ENCODE measurements at regions not wholly inside any gene's neighbourhood (a gene's known extent, or its start where the extent isn't known, plus 50 kb on each side); places are given as distances from the start of the nearest gene placed in this dataset.

DNA sequence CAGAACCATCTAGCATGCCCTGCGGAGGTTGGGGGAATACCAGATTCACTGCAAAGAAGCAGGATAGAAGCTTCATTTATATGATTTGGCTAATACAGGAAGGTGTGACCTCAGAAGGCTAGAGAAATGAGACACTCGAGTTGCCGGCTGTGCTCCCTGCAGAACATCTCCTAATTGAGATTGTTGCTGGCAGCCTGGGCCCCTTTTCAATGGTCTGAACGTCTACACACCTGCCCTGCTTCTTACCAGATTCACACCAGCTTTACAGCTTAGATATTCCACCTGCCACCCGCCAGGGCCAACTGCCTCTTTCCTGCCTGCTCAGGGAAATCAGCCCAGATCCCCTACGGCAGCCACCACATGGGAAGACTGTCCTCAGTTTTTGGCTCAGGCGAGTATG lies 475.3 kb upstream of the AUTS2 start:
- Histone ChIP-seq H3K4me1 (no peaks in the 10 kb centered on the region), H3K9me3 (no peaks in the 10 kb centered on the region), H3K27me3 (no peaks in the 10 kb centered on the region), H3K36me3 (no peaks in the 10 kb centered on the region), H3K27ac (no peak overlapping the region), H3K4me3 (no peak overlapping the region)
- TF ChIP-seq, protein P1, sequence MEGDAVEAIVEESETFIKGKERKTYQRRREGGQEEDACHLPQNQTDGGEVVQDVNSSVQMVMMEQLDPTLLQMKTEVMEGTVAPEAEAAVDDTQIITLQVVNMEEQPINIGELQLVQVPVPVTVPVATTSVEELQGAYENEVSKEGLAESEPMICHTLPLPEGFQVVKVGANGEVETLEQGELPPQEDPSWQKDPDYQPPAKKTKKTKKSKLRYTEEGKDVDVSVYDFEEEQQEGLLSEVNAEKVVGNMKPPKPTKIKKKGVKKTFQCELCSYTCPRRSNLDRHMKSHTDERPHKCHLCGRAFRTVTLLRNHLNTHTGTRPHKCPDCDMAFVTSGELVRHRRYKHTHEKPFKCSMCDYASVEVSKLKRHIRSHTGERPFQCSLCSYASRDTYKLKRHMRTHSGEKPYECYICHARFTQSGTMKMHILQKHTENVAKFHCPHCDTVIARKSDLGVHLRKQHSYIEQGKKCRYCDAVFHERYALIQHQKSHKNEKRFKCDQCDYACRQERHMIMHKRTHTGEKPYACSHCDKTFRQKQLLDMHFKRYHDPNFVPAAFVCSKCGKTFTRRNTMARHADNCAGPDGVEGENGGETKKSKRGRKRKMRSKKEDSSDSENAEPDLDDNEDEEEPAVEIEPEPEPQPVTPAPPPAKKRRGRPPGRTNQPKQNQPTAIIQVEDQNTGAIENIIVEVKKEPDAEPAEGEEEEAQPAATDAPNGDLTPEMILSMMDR (IDR thresholded peaks at IDR 0.05) = no peak
- DNase-seq (no peak), ATAC-seq (no peak)
- intact Hi-C loops (cut with DNase I) = no loop called here

DNA sequence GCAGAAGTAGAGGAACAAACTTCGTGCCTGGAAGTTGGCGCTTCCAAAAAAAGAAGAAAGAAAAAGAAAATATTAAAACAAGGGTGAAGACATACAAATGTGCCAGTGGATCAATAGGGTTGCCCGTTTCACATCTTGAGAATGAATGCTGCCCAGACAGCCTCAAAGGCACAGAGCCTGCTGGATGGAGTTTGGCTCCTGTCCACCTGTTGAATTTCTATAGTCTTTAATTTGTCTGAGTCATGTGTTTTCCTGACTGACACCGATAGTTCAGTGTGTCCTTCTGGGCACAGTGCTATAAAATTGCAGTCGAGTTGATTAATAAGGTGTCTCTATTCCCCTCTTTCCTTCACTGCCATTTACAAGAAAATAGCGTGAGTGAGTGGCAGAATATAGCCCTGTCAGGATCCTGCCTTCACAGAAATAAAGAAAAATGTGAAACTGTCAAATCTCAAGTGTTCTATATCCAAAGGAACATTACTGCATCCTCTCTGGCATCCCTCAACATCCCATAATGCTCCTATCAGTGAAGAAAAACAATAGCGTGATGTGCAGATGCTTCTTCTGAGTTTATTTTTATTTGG lies 471.3 kb upstream of the AUTS2 start:
- TF ChIP-seq, protein P1 (IDR thresholded peaks at IDR 0.05) = no peak

DNA sequence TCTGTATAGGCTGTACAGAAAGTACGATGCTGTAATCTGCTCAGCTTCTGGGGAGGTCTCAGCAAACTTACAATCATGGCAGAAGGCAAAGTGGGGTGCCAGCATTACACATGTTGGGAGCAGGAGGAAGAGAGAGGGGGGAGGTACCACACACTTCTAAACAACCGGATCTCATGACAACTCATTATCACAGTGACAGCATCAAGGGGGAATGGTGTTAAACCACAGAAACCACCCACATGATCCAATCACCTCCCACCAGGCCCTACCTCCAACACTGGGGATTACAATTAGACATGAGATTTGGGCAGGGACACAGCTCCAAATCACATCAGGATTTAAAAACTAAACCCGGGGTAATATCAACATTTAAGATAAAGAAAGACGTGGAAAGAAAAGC lies 468.8 kb upstream of the AUTS2 start:
- ATAC-seq = no peak
- Histone ChIP-seq H3K4me1 (no peaks in the 10 kb centered on the region), H3K9me3 (no peaks in the 10 kb centered on the region), H3K27me3 (peaks cover 0 to 8% of the 10 kb centered on the region in 2 donors), H3K36me3 (no peaks in the 10 kb centered on the region), H3K27ac (no peak overlapping the region), H3K4me3 (no peak overlapping the region)
- intact Hi-C loops (cut with DNase I) = no loop called here
- no peak for DNase-seq
- TF ChIP-seq, protein P1 (IDR thresholded peaks at IDR 0.05) = no peak

More for the DNA sequence above, 471.3 kb upstream of the AUTS2 start:
- ATAC-seq (no peak), DNase-seq (no peak)
- no peaks in the 10 kb centered on the region for H3K9me3 ChIP-seq
- no peaks in the 10 kb centered on the region for H3K4me1 ChIP-seq
- no peak overlapping the region for H3K27ac ChIP-seq
- H3K27me3 ChIP-seq = no peaks in the 10 kb centered on the region
- no peak overlapping the region for H3K4me3 ChIP-seq
- no peaks in the 10 kb centered on the region for H3K36me3 ChIP-seq
- intact Hi-C loops (cut with DNase I) = no loop called here

DNA sequence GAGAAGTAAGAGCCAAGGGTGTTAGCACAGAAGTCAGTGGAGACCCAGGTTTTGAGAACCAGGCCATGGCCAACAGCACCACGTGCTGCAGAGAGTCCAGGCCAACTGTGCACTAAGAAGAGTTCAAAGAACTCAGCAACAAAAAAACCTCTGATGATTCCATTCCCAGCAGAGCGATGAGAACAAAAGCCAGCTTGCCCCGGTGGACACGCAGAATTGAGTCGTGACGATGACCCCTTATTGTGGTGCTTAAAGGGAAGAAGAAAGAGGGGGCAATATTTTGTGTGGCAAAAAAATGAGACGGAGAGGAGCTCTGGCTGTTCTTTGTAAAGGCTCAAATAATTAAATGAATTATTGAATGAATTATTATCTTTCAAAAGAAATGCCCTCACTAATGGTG lies 468.3 kb upstream of the AUTS2 start:
- intact Hi-C loops (cut with DNase I) = no loop called here
- no peak for ATAC-seq
- Histone ChIP-seq H3K9me3 (no peaks in the 10 kb centered on the region), H3K4me1 (no peaks in the 10 kb centered on the region), H3K4me3 (no peak overlapping the region), H3K27ac (no peak overlapping the region), H3K36me3 (no peaks in the 10 kb centered on the region), H3K27me3 (peaks cover 0 to 8% of the 10 kb centered on the region in 2 donors)
- TF ChIP-seq, protein P1 (IDR thresholded peaks at IDR 0.05) = no peak
- no peak for DNase-seq

DNA sequence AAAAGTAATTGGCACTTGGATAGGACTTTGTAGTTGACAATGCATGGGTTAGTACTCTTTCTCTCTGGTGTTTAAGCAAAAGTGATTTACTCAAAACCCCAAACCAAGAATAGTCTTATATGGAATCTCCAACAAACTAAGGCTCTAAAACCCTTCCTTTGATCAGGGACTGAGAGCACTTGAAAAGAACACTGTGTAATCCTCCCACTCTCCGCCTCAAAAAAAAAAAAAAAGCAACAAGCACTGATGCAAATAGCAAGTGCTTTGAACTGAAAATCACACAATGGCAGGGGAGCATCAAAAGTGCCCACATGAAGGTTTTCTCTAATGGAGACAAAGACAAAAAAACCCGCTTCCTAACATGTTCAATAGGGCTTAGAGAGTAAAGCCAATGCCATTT lies 467.9 kb upstream of the AUTS2 start:
- Histone ChIP-seq H3K9me3 (no peaks in the 10 kb centered on the region), H3K27ac (no peak overlapping the region), H3K4me3 (no peak overlapping the region), H3K27me3 (peaks cover 0 to 8% of the 10 kb centered on the region in 2 donors), H3K36me3 (no peaks in the 10 kb centered on the region), H3K4me1 (no peaks in the 10 kb centered on the region)
- TF ChIP-seq, protein P1 (IDR thresholded peaks at IDR 0.05) = no peak
- DNase-seq = no peak
- no peak for ATAC-seq
- intact Hi-C loops (cut with DNase I) = no loop called here
